Osteoblast (primary cell): ENCODE measurements at regions not wholly inside any gene's neighbourhood (a gene's known extent, or its start where the extent isn't known, plus 50 kb on each side); places are given as distances from the start of the nearest gene placed in this dataset.

Experiments used
- DNase-seq: peaks from one replicate; pipeline ENCODE4 v3.0.0; 2011; ENCODE audit warnings: low spot score, mixed read lengths; ENCODE audit not compliant: insufficient read length; ENCODE audit errors: missing footprints
- H2AFZ ChIP-seq: 2 replicates; pipeline ENCODE4 v1.6.0; 2011; ENCODE audit warnings: mild to moderate bottlenecking, low read length
- H3K27ac ChIP-seq: 2 replicates; pipeline ENCODE4 v1.5.1; 2011; ENCODE audit warnings: mild to moderate bottlenecking, low read depth, low read length, moderate library complexity
- H3K27me3 ChIP-seq: 2 replicates; pipeline ENCODE4 v1.6.0; 2012; ENCODE audit warnings: mild to moderate bottlenecking, control low read depth, inconsistent platforms, low read length, moderate library complexity; ENCODE audit not compliant: insufficient read depth
- H3K36me3 ChIP-seq: 2 replicates; pipeline ENCODE4 v1.5.1; 2011; ENCODE audit warnings: mild to moderate bottlenecking, low read length, control low read depth, moderate library complexity; ENCODE audit not compliant: insufficient read depth
- H3K4me1 ChIP-seq: 2 replicates; pipeline ENCODE4 v1.5.1; 2011; ENCODE audit warnings: mild to moderate bottlenecking, low read length, control low read depth, moderate library complexity; ENCODE audit not compliant: insufficient read depth
- H3K4me2 ChIP-seq: 2 replicates; pipeline ENCODE4 v1.6.0; 2011; ENCODE audit warnings: mild to moderate bottlenecking, low read length; ENCODE audit not compliant: insufficient read depth
- H3K4me3 ChIP-seq: fragments of 200-600 bp; sonication (generic); 3 replicates; pipeline ENCODE4 v1.5.1; 2012; ENCODE audit warnings: mild to moderate bottlenecking, low read length, inconsistent platforms; ENCODE audit not compliant: insufficient read depth
- H3K79me2 ChIP-seq: 2 replicates; pipeline ENCODE4 v1.6.0; 2012; ENCODE audit warnings: mild to moderate bottlenecking, low read length, control low read depth, inconsistent platforms; ENCODE audit not compliant: insufficient read depth
- H3K9me3 ChIP-seq: 2 replicates; pipeline ENCODE4 v1.5.1; 2011; ENCODE audit warnings: low read depth, low read length, control low read depth
- H4K20me1 ChIP-seq: 2 replicates; pipeline ENCODE4 v1.6.0; 2012; ENCODE audit warnings: mild to moderate bottlenecking, low read length, control low read depth; ENCODE audit not compliant: insufficient read depth
- CTCF ChIP-seq: IDR thresholded peaks from 2 replicates; pipeline ENCODE4 v1.5.1; 2011; ENCODE audit warnings: mild to moderate bottlenecking, low read depth, low read length, moderate library complexity; ENCODE audit errors: extremely low read depth

- no peak for TF ChIP-seq CTCF
- Histone ChIP-seq H4K20me1 (no peaks in the 10 kb centered on the region), H3K27me3 (no peaks in the 10 kb centered on the region), H3K4me3 (no peak overlapping the region), H3K4me1 (no peaks in the 10 kb centered on the region), H3K79me2 (no peaks in the 10 kb centered on the region), H3K4me2 (no peak overlapping the region), H3K9me3 (no peaks in the 10 kb centered on the region), H2AFZ (no peak overlapping the region), H3K36me3 (no peaks in the 10 kb centered on the region), H3K27ac (no peak overlapping the region)
- no peak for DNase-seq
Measured at GRCh38 chr10:20633714-20634113, 263.4 kb downstream of the NEBL start.

GRCh38 chr10:20632696-20633095 is 264.4 kb downstream of the NEBL start:
- Histone ChIP-seq H3K4me2 (no peak overlapping the region), H3K27ac (no peak overlapping the region), H3K4me1 (no peaks in the 10 kb centered on the region), H3K9me3 (no peaks in the 10 kb centered on the region), H3K4me3 (no peak overlapping the region), H3K36me3 (no peaks in the 10 kb centered on the region), H3K27me3 (no peaks in the 10 kb centered on the region), H4K20me1 (no peaks in the 10 kb centered on the region), H2AFZ (no peak overlapping the region), H3K79me2 (no peaks in the 10 kb centered on the region)
- TF ChIP-seq CTCF: no peak
- DNase-seq: no peak

- no peaks in the 10 kb centered on the region for H4K20me1 ChIP-seq
- TF ChIP-seq CTCF: no peak
- no peaks in the 10 kb centered on the region for H3K79me2 ChIP-seq
- no peak for DNase-seq
- H3K27ac ChIP-seq: no peak overlapping the region
- no peaks in the 10 kb centered on the region for H3K36me3 ChIP-seq
- H3K27me3 ChIP-seq: no peaks in the 10 kb centered on the region
- H3K4me1 ChIP-seq: no peaks in the 10 kb centered on the region
- H3K4me2 ChIP-seq: no peak overlapping the region
- no peak overlapping the region for H3K4me3 ChIP-seq
- H2AFZ ChIP-seq: no peak overlapping the region
- H3K9me3 ChIP-seq: no peaks in the 10 kb centered on the region
Measured at GRCh38 chr10:20631229-20631628, 265.9 kb downstream of the NEBL start.

GRCh38 chr10:20630092-20630643 is 266.9 kb downstream of the NEBL start:
- TF ChIP-seq CTCF: no peak
- no peak overlapping the region for H3K27ac ChIP-seq
- no peak overlapping the region for H2AFZ ChIP-seq
- H3K9me3 ChIP-seq: no peaks in the 10 kb centered on the region
- H3K27me3 ChIP-seq: no peaks in the 10 kb centered on the region
- no peak overlapping the region for H3K4me3 ChIP-seq
- H3K36me3 ChIP-seq: no peaks in the 10 kb centered on the region
- DNase-seq: no peak
- H3K4me1 ChIP-seq: no peaks in the 10 kb centered on the region
- H3K79me2 ChIP-seq: no peaks in the 10 kb centered on the region
- no peaks in the 10 kb centered on the region for H4K20me1 ChIP-seq
- H3K4me2 ChIP-seq: no peak overlapping the region
